Fibroblast of lung (primary cell): ENCODE measurements at regions not wholly inside any gene's neighbourhood (a gene's known extent, or its start where the extent isn't known, plus 50 kb on each side); places are given as distances from the start of the nearest gene placed in this dataset.

ENCODE experiments used
- EZH2 ChIP-seq: IDR thresholded peaks from 2 replicates; pipeline ENCODE4 v1.5.1; 2012; ENCODE audit warnings: low read length, control low read depth, mild to moderate bottlenecking; ENCODE audit errors: missing control alignments
- TF ChIP-seq, protein P1 (sequence below), 2 donors: IDR thresholded peaks in 1 of 2; conservative IDR thresholded peaks in 1 of 2; 1 replicate in 1 of 2; 2 replicates in 1 of 2; pipeline ENCODE4 v1.5.1; 2011 to 2012; ENCODE audit warnings: low read length in 2 of 2, control low read depth in 1 of 2, inconsistent platforms in 1 of 2, low read depth in 1 of 2, mild to moderate bottlenecking in 1 of 2

DNA sequence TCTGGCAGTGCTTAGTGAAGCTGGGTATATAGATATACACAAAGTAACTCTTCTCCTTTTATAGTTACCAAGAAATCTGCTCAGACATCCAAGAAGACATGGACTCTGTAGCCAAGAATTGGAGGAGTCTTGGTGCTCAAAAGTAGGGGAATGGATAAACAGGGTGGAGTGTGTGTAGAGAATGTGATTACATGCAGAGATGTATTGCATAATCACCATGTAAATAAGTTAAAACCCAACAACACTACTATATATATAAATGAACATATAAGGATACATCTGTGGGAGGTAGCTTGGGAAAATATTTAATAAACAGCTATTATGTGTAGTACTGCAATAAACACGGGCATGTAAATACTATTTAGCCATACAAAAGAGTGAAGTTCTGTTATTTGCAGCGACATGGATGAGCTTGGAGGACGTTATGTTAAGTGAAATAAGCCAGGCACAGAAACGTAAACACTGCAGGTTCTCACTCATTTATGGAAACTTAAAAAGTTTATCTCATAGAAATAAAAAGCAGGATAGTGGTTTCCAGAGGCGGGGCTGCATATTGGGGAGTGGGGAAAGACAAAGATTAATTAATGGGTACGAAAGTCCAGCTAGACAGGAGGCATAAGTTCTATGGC is 207.5 kb downstream of the TENT4A start:
- TF ChIP-seq, protein P1, sequence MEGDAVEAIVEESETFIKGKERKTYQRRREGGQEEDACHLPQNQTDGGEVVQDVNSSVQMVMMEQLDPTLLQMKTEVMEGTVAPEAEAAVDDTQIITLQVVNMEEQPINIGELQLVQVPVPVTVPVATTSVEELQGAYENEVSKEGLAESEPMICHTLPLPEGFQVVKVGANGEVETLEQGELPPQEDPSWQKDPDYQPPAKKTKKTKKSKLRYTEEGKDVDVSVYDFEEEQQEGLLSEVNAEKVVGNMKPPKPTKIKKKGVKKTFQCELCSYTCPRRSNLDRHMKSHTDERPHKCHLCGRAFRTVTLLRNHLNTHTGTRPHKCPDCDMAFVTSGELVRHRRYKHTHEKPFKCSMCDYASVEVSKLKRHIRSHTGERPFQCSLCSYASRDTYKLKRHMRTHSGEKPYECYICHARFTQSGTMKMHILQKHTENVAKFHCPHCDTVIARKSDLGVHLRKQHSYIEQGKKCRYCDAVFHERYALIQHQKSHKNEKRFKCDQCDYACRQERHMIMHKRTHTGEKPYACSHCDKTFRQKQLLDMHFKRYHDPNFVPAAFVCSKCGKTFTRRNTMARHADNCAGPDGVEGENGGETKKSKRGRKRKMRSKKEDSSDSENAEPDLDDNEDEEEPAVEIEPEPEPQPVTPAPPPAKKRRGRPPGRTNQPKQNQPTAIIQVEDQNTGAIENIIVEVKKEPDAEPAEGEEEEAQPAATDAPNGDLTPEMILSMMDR (conservative IDR thresholded peaks at IDR 0.05 in 1 of 2, IDR thresholded peaks at IDR 0.05 in 1 of 2; ENCODE audit: low read depth in 1 of 2, low read length in 2 of 2) = no peak
- no peak for TF ChIP-seq EZH2
